ENCODE measurements at regions not wholly inside any gene's neighbourhood (a gene's known extent, or its start where the extent isn't known, plus 50 kb on each side); places are given as distances from the start of the nearest gene placed in this dataset.
"Not testable (repeated sequence)": the region's sequence is repeated elsewhere in the genome, so short reads cannot be mapped to it uniquely, and the experiment has no call there.

GRCh38 chr1:88595355-88596002, 88.6 kb upstream of the PKN2 start:
- TF ChIP-seq EZH2 (IDR thresholded peaks at IDR 0.05; ENCODE audit: insufficient read depth, low read length): no peak
- peak; percentile 46 for TF ChIP-seq CTCF (IDR thresholded peaks at IDR 0.05; ENCODE audit: insufficient read depth, low read depth, low read length)
- no peak overlapping the region for H3K4me3 ChIP-seq (ENCODE audit: insufficient read depth, low read depth, low read length)
- no peaks in the 10 kb centered on the region for H3K36me3 ChIP-seq (ENCODE audit: insufficient read depth, low read length)
- FAIRE-seq: no peak
- peaks cover 28% of the 10 kb centered on the region for H3K9me3 Mint-ChIP-seq (ENCODE audit: unreplicated experiment)
- H3K79me2 ChIP-seq (ENCODE audit: insufficient read depth, low read length): no peaks in the 10 kb centered on the region
- no peaks in the 10 kb centered on the region for H3K4me1 Mint-ChIP-seq (ENCODE audit: low read depth, unreplicated experiment)
- no peak overlapping the region for H2AFZ ChIP-seq (ENCODE audit: low read depth, low read length)
- H3K27ac Mint-ChIP-seq (ENCODE audit: unreplicated experiment): no peak overlapping the region
- peaks cover 2% of the 10 kb centered on the region for H3K36me3 Mint-ChIP-seq (ENCODE audit: low read depth, unreplicated experiment)
- no peak overlapping the region for H3K4me2 ChIP-seq (ENCODE audit: low read length)
- H4K20me1 ChIP-seq (ENCODE audit: insufficient read depth, low read length): no peaks in the 10 kb centered on the region
- no peaks in the 10 kb centered on the region for H3K27me3 Mint-ChIP-seq (ENCODE audit: low read depth, unreplicated experiment)
- no peak overlapping the region for H3K27ac ChIP-seq (ENCODE audit: low read depth, low read length)
- H3K4me1 ChIP-seq (ENCODE audit: insufficient read depth, low read length): no peaks in the 10 kb centered on the region
- peak; percentile 20 for DNase-seq (ENCODE audit: low read depth)
- no peaks in the 10 kb centered on the region for H3K9me3 ChIP-seq (ENCODE audit: insufficient read depth, low read depth, low read length)
- H3K4me3 Mint-ChIP-seq (ENCODE audit: unreplicated experiment): no peak overlapping the region
- H3K9ac ChIP-seq (ENCODE audit: low read length): no peak overlapping the region
- H3K27me3 ChIP-seq (ENCODE audit: insufficient read depth, low read length): no peaks in the 10 kb centered on the region

DNA sequence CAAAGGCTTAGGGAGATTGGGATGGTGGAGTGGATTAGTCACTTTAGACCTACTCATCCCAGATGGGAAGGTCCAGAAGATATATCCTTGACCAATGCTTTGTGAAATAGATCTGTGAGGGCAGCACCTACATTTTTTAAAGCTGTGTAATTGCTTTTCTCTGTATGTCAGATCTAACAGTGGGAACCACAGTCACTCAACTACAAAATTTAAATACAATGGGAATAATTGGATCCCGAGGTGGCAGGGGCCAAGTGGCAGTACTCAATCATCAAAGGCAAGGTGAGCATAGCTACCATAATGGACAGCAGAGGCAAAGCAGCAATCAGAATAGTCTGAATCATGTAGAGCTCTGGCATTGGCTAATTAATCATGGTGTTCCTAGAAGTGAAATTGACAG, 86.1 kb upstream of the PKN2 start:
- peaks cover 23% of the 10 kb centered on the region for H3K9me3 Mint-ChIP-seq (ENCODE audit: unreplicated experiment)
- not testable (repeated sequence) for H4K20me1 ChIP-seq (ENCODE audit: insufficient read depth, low read length); H3K36me3 ChIP-seq (ENCODE audit: insufficient read depth, low read length); H3K4me1 Mint-ChIP-seq (ENCODE audit: low read depth, unreplicated experiment); H3K79me2 ChIP-seq (ENCODE audit: insufficient read depth, low read length); H3K9ac ChIP-seq (ENCODE audit: low read length); H3K4me3 Mint-ChIP-seq (ENCODE audit: unreplicated experiment); H3K27me3 ChIP-seq (ENCODE audit: insufficient read depth, low read length); H3K36me3 Mint-ChIP-seq (ENCODE audit: low read depth, unreplicated experiment); DNase-seq (ENCODE audit: low read depth); H3K27ac ChIP-seq (ENCODE audit: low read depth, low read length); H2AFZ ChIP-seq (ENCODE audit: low read depth, low read length); H3K4me2 ChIP-seq (ENCODE audit: low read length); FAIRE-seq; H3K4me1 ChIP-seq (ENCODE audit: insufficient read depth, low read length); H3K27ac Mint-ChIP-seq (ENCODE audit: unreplicated experiment); H3K9me3 ChIP-seq (ENCODE audit: insufficient read depth, low read depth, low read length); H3K27me3 Mint-ChIP-seq (ENCODE audit: low read depth, unreplicated experiment); H3K4me3 ChIP-seq (ENCODE audit: insufficient read depth, low read depth, low read length)

DNA sequence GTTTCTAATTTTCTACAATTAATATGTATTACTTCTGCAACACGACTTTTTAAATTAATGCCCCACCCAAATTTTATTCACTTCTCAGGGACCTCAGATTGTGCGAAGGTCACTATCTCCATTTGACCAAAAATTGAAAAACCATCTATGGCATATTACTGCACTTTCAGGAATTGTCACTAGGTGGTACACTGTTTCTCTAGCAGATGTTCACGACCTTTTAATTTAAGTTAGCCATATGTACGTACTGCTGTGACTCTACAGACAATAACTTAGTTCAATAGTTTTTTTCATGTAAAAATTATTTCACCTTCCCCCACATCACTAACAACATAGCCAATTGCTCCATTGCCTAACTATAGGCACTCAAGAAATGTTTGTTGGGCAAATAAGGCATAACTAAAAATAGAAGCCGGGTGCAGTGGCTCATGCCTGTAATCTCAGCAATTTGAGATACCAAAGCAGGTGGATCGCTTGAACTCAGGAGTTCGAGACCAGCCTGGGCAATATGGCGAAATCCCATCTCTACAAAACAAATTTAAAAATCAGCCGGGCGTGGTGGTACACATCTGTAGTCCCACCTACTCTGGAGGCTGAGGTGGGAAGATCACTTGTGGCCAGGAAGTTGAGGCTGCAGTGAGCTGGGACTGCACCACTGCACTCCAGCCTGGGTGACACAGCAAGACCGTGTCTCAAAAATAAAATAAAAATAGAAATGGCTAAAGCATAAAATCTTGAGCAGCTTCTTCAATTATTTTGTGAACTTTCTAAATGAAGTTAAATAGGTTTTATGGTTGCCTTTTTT, 75.7 kb upstream of the PKN2 start:
- no peaks in the 10 kb centered on the region for H3K27me3 Mint-ChIP-seq (ENCODE audit: low read depth, unreplicated experiment)
- no peak overlapping the region for H3K4me3 Mint-ChIP-seq (ENCODE audit: unreplicated experiment)
- Histone ChIP-seq H3K36me3 (ENCODE audit: insufficient read depth, low read length) (no peaks in the 10 kb centered on the region), H3K27me3 (ENCODE audit: insufficient read depth, low read length) (no peaks in the 10 kb centered on the region), H3K4me2 (ENCODE audit: low read length) (no peak overlapping the region), H3K27ac (ENCODE audit: low read depth, low read length) (no peak overlapping the region), H3K4me1 (ENCODE audit: insufficient read depth, low read length) (no peaks in the 10 kb centered on the region), H3K79me2 (ENCODE audit: insufficient read depth, low read length) (no peaks in the 10 kb centered on the region), H2AFZ (ENCODE audit: low read depth, low read length) (no peak overlapping the region), H3K9ac (ENCODE audit: low read length) (no peak overlapping the region), H3K9me3 (ENCODE audit: insufficient read depth, low read depth, low read length) (no peaks in the 10 kb centered on the region), H4K20me1 (ENCODE audit: insufficient read depth, low read length) (no peaks in the 10 kb centered on the region), H3K4me3 (ENCODE audit: insufficient read depth, low read depth, low read length) (no peak overlapping the region)
- H3K27ac Mint-ChIP-seq (ENCODE audit: unreplicated experiment): no peak overlapping the region
- no peaks in the 10 kb centered on the region for H3K36me3 Mint-ChIP-seq (ENCODE audit: low read depth, unreplicated experiment)
- peak; percentile 5 for DNase-seq (ENCODE audit: low read depth)
- H3K4me1 Mint-ChIP-seq (ENCODE audit: low read depth, unreplicated experiment): no peaks in the 10 kb centered on the region
- TF ChIP-seq CTCF (IDR thresholded peaks at IDR 0.05; ENCODE audit: insufficient read depth, low read depth, low read length) (peak; percentile 59), EZH2 (IDR thresholded peaks at IDR 0.05; ENCODE audit: insufficient read depth, low read length) (no peak)
- FAIRE-seq: no peak
- H3K9me3 Mint-ChIP-seq (ENCODE audit: unreplicated experiment): no peaks in the 10 kb centered on the region
